PC-3 (cell line): ENCODE measurements at regions not wholly inside any gene's neighbourhood (a gene's known extent, or its start where the extent isn't known, plus 50 kb on each side); places are given as distances from the start of the nearest gene placed in this dataset.

Experiments used
- ATAC-seq: fragments of 200-7000 bp; cut with Tn5 transposase; 2 replicates; pipeline ENCODE4 v1.9.1; 2020; ENCODE audit warnings: mild to moderate bottlenecking, moderate library complexity
- BruUV-seq: library from RNA; stranded (reverse); fragments of 400-500 nt; replicated peaks from 2 replicates; lab custom pipeline; 2021; lab: Mats Ljungman, UMichigan
- CTCF ChIA-PET: fragments of 300-600 bp; sonication (Branson Sonifier 250); formaldehyde crosslinking; loops from one replicate; lab custom pipeline; 2022; ENCODE audit warnings: antibody characterized with exemption; lab: Charles Lee
- POLR2A ChIA-PET: fragments of 300-600 bp; sonication (Branson Sonifier 250); formaldehyde crosslinking; loops from one replicate; lab custom pipeline; 2022; ENCODE audit warnings: antibody characterized with exemption; ENCODE audit not compliant: unreplicated experiment; lab: Charles Lee
- DNase-seq: peaks from one replicate; pipeline ENCODE4 v3.0.0-alpha.2; 2015
- H2AFZ ChIP-seq: fragments of 300-600 bp; sonication (generic); 2 replicates; pipeline ENCODE4 v1.6.0; 2016; ENCODE audit warnings: antibody characterized with exemption, low read length
- H3F3A ChIP-seq: fragments of 300-600 bp; sonication (generic); one replicate; pipeline ENCODE4 v1.6.0; 2017; ENCODE audit warnings: antibody characterized with exemption, low read length, control low read depth, mild to moderate bottlenecking; ENCODE audit not compliant: unreplicated experiment
- H3K27ac ChIP-seq: fragments of 300-600 bp; sonication (generic); 2 replicates; pipeline ENCODE4 v1.5.1; 2016; ENCODE audit warnings: mild to moderate bottlenecking, low read length
- H3K27me3 ChIP-seq: fragments of 300-600 bp; sonication (generic); 2 replicates; pipeline ENCODE4 v1.6.1; 2016; ENCODE audit warnings: low read length, mixed read lengths
- H3K36me3 ChIP-seq: fragments of 300-600 bp; sonication (generic); 2 replicates; pipeline ENCODE4 v1.6.1; 2016; ENCODE audit warnings: low read depth, mixed run types, low read length, mixed read lengths
- H3K4me1 ChIP-seq: fragments of 300-600 bp; sonication (generic); 2 replicates; pipeline ENCODE4 v1.5.1; 2016; ENCODE audit warnings: low read length; ENCODE audit not compliant: insufficient read depth
- H3K4me2 ChIP-seq: fragments of 300-600 bp; sonication (generic); 2 replicates; pipeline ENCODE4 v1.6.0; 2016; ENCODE audit warnings: low read length
- H3K4me3 ChIP-seq: fragments of 300-600 bp; sonication (generic); 2 replicates; pipeline ENCODE4 v1.5.1; 2016; ENCODE audit warnings: mild to moderate bottlenecking, low read length, mixed read lengths
- H3K79me2 ChIP-seq: fragments of 300-600 bp; sonication (generic); 2 replicates; pipeline ENCODE4 v1.6.1; 2017; ENCODE audit warnings: low read length, mixed read lengths
- H3K9ac ChIP-seq: fragments of 300-600 bp; sonication (generic); 2 replicates; pipeline ENCODE4 v1.6.0; 2016; ENCODE audit warnings: mild to moderate bottlenecking, low read length
- H3K9me2 ChIP-seq: fragments of 300-600 bp; sonication (generic); replicated peaks from 2 replicates; pipeline ENCODE4 v1.6.1; 2016; ENCODE audit warnings: mixed run types, low read length, mixed read lengths
- H3K9me3 ChIP-seq: fragments of 300-600 bp; sonication (generic); 2 replicates; pipeline ENCODE4 v1.6.1; 2016; ENCODE audit warnings: low read length, mixed read lengths
- H4K20me1 ChIP-seq: fragments of 300-600 bp; sonication (generic); 2 replicates; pipeline ENCODE4 v1.6.1; 2016; ENCODE audit warnings: low read length, mixed read lengths
- CTCF ChIP-seq: fragments of 300-600 bp; sonication (generic); conservative IDR thresholded peaks from 2 replicates; pipeline ENCODE4 v1.5.1; 2017; ENCODE audit warnings: antibody characterized with exemption, low read depth, mild to moderate bottlenecking, low read length
- EZH2 ChIP-seq: fragments of 300-600 bp; sonication (generic); IDR thresholded peaks from one replicate; pipeline ENCODE4 v1.6.1; 2017; ENCODE audit warnings: antibody characterized with exemption, mild to moderate bottlenecking, low read length; ENCODE audit not compliant: unreplicated experiment
- EZH2phosphoT487 ChIP-seq: fragments of 300-600 bp; sonication (generic); IDR thresholded peaks from 2 replicates; pipeline ENCODE4 v1.6.1; 2018; ENCODE audit warnings: mild to moderate bottlenecking, antibody characterized with exemption, low read length, borderline replicate concordance
- intact Hi-C: fragments of 100-400 bp; cut with micrococcal nuclease; formaldehyde crosslinking; loops from 2 replicates; pipeline ENCODE4 v1.9.0; 2023

- ChIA-PET CTCF (no interaction called here), POLR2A (no interaction called here)
- no TSS peak for BruUV-seq
Measured at GRCh38 chr15:70258369-70259027, 160.8 kb upstream of the TLE3 start.

DNA sequence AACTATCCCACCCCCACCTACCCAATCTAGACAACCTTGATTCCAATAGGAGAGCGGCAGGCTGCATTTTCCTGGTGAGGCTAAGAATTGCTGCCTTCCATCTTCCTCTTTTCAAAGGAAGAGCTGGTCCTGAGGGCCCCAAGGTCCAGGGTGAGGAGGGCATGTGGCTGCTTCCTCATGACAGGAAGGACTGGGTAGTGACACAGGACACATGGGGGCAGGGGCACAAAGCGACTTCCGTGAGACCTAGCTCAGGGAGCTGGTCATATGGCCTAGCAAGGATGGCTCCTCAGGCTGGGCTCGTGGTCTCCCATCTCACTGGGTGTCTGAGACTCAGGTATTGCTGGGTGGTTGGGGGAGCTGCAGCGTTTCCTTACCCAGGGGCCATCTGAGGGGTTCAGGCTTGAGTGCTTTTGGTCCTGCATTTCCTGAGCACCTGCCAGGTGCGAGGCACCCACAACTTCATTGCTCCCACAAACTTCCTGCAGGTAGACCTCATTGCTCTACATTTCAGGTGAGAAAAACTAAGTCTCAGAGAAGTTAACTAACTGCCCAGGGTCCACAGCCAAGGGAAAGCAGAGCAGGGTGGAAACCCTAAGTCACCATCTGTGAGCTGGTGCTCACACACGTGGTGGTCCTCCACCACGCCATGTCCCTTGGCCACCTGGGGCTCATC lies 160.0 kb upstream of the TLE3 start:
- Histone ChIP-seq H3K4me1 (no peaks in the 10 kb centered on the region), H3K27me3 (0 out of 2 replicates have a peak, but pooled peaks cover 5% of the 10 kb centered on the region), H3K4me2 (no peak overlapping the region), H3K36me3 (no peaks in the 10 kb centered on the region), H3K27ac (no peak overlapping the region), H4K20me1 (no peaks in the 10 kb centered on the region), H3K9ac (no peak overlapping the region), H3K4me3 (no peak overlapping the region), H3K79me2 (no peaks in the 10 kb centered on the region), H3K9me2 (no peaks in the 10 kb centered on the region), H3F3A (no peaks in the 10 kb centered on the region), H2AFZ (no peak overlapping the region), H3K9me3 (no peaks in the 10 kb centered on the region)
- no peak for DNase-seq
- ChIA-PET CTCF (no interaction called here), POLR2A (no interaction called here)
- no TSS peak for BruUV-seq
- intact Hi-C loops, result no loop called here
- TF ChIP-seq CTCF (no peak), EZH2phosphoT487 (no peak), EZH2 (no peak)
- ATAC-seq, result no peak

More at GRCh38 chr15:70258369-70259027, 160.8 kb upstream of the TLE3 start:
- H3K9ac ChIP-seq, result no peak overlapping the region
- H4K20me1 ChIP-seq, result no peaks in the 10 kb centered on the region
- ATAC-seq (no peak), DNase-seq (no peak)
- H3K9me2 ChIP-seq, result no peaks in the 10 kb centered on the region
- H3K9me3 ChIP-seq, result no peaks in the 10 kb centered on the region
- H3K36me3 ChIP-seq, result no peaks in the 10 kb centered on the region
- TF ChIP-seq CTCF, result no peak
- TF ChIP-seq EZH2, result no peak
- TF ChIP-seq EZH2phosphoT487, result no peak
- H3K4me3 ChIP-seq, result no peak overlapping the region
- H3K4me2 ChIP-seq, result no peak overlapping the region
- intact Hi-C loops, result no loop called here
- no peaks in the 10 kb centered on the region for H3F3A ChIP-seq
- H3K27me3 ChIP-seq, result 0 out of 2 replicates have a peak, but pooled peaks cover 5% of the 10 kb centered on the region
- no peaks in the 10 kb centered on the region for H3K79me2 ChIP-seq
- no peak overlapping the region for H2AFZ ChIP-seq
- no peak overlapping the region for H3K27ac ChIP-seq
- H3K4me1 ChIP-seq, result no peaks in the 10 kb centered on the region

GRCh38 chr15:70257047-70257446 lies 159.3 kb upstream of the TLE3 start:
- TF ChIP-seq EZH2 (no peak), EZH2phosphoT487 (no peak), CTCF (no peak)
- H2AFZ ChIP-seq, result no peak overlapping the region
- H4K20me1 ChIP-seq, result no peaks in the 10 kb centered on the region
- H3K9ac ChIP-seq, result no peak overlapping the region
- H3K4me1 ChIP-seq, result no peaks in the 10 kb centered on the region
- CTCF ChIA-PET, result no interaction called here
- no peaks in the 10 kb centered on the region for H3K79me2 ChIP-seq
- no peaks in the 10 kb centered on the region for H3K9me3 ChIP-seq
- H3K4me3 ChIP-seq, result no peak overlapping the region
- 0 out of 2 replicates have a peak, but pooled peaks cover 5% of the 10 kb centered on the region for H3K27me3 ChIP-seq
- POLR2A ChIA-PET, result no interaction called here
- intact Hi-C loops, result no loop called here
- DNase-seq (no peak), ATAC-seq (no peak)
- no peaks in the 10 kb centered on the region for H3F3A ChIP-seq
- H3K4me2 ChIP-seq, result no peak overlapping the region
- H3K27ac ChIP-seq, result no peak overlapping the region
- no peaks in the 10 kb centered on the region for H3K36me3 ChIP-seq
- no TSS peak for BruUV-seq
- H3K9me2 ChIP-seq, result no peaks in the 10 kb centered on the region
